Rectal smooth muscle tissue (tissue), 1 donor: ENCODE measurements at regions not wholly inside any gene's neighbourhood (a gene's known extent, or its start where the extent isn't known, plus 50 kb on each side); places are given as distances from the start of the nearest gene placed in this dataset.

Source experiments
- H3K27ac ChIP-seq: one replicate; pipeline ENCODE4 v1.7.0; 2013; ENCODE audit warnings: low read depth, low read length, inconsistent platforms
- H3K27me3 ChIP-seq: one replicate; pipeline ENCODE4 v1.7.0; 2013; ENCODE audit warnings: low read length; ENCODE audit not compliant: control insufficient read depth, insufficient read depth
- H3K36me3 ChIP-seq: one replicate; pipeline ENCODE4 v1.7.0; 2013; ENCODE audit warnings: low read length; ENCODE audit not compliant: control insufficient read depth, insufficient read depth
- H3K4me1 ChIP-seq: one replicate; pipeline ENCODE4 v1.7.0; 2013; ENCODE audit warnings: low read length; ENCODE audit not compliant: control insufficient read depth, insufficient read depth
- H3K4me3 ChIP-seq: one replicate; pipeline ENCODE4 v1.7.0; 2013; ENCODE audit warnings: low read length
- H3K9ac ChIP-seq: one replicate; pipeline ENCODE4 v1.7.0; 2013; ENCODE audit warnings: low read length

DNA sequence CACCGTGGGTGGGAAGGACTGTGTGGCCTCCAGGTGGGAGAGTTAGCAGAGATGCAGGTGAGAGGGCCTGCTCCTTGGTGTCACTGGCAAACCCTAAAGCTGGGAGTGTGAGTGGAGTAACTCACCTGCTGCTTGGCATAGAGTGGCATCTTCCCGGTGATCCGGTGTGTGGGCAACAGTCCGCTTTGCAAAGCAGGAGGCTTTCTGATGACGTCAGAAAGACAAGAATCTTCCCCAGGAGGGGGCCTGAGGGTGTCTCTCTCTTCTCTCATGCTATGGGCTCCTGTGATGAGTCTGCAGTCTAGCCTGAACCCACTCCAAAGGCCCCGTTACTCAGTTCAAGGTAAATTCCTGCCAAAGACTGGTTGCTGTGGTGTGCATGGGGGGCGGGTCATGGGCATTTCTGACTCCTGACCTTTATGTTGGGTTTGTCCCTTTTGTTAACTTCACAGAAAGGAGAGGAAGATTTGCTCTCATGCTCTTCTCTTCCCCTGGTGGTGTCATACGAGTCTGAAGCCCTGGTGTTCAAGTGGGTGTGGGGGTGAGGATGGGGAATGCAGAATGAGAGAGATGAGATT, 187.9 kb downstream of the GATA3 start:
- Histone ChIP-seq H3K36me3 (no peaks in the 10 kb centered on the region), H3K27ac (no peak overlapping the region), H3K9ac (no peak overlapping the region), H3K4me3 (no peak overlapping the region), H3K27me3 (peaks cover 3% of the 10 kb centered on the region), H3K4me1 (no peaks in the 10 kb centered on the region)

DNA sequence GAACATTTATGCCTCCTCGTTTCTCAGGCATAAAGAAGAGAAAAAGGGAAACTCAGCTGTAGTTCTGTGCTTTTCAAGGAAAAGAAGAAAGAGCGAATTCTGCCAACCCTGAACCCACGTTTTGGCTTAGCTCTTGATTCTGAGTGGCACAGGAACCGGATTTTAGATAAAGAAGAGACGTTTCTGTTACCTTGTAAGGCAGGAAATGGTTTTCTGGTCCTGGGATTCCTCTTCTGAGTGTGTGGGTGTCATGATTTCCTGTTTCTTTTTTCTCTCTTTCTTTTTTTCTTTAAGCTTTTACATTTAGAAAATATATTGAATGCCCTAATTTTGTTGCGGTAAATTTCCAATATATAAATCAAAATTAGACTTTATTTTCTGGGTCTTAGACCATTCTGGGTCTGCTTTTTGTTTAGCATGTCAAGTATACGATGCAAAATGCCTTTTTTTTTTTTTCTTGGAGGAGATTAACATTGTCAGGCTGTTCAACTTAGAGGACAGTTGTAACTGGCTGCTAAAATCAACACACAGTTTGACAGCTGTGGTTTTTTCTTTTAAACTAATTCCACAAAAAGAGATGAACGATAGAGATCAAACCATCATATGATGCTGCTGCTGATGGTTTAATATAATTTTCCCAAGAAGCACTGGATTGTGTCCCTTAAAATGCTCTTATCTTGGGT, 190.8 kb downstream of the GATA3 start:
- H3K36me3 ChIP-seq, result no peaks in the 10 kb centered on the region
- H3K9ac ChIP-seq, result no peak overlapping the region
- no peaks in the 10 kb centered on the region for H3K27me3 ChIP-seq
- no peak overlapping the region for H3K27ac ChIP-seq
- no peak overlapping the region for H3K4me3 ChIP-seq
- H3K4me1 ChIP-seq, result no peaks in the 10 kb centered on the region

DNA sequence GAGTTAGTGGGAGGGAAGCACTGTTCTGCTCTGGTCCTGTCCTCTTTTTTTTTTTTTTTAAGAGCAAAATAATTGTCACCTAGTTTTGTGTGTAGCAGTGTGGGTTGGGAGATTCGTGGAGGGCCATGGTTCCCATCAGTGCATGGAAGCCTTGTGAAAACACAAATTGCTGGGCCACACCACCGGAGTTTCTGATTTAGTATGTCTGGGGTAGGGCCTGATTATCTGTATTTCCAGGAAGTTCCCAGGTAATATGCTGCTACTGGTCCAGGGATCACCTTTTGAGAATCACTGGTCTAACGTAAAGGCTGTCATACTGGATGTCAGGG, 191.3 kb downstream of the GATA3 start:
- Histone ChIP-seq H3K27ac (no peak overlapping the region), H3K4me3 (no peak overlapping the region), H3K27me3 (no peaks in the 10 kb centered on the region), H3K4me1 (no peaks in the 10 kb centered on the region), H3K9ac (no peak overlapping the region), H3K36me3 (no peaks in the 10 kb centered on the region)

DNA sequence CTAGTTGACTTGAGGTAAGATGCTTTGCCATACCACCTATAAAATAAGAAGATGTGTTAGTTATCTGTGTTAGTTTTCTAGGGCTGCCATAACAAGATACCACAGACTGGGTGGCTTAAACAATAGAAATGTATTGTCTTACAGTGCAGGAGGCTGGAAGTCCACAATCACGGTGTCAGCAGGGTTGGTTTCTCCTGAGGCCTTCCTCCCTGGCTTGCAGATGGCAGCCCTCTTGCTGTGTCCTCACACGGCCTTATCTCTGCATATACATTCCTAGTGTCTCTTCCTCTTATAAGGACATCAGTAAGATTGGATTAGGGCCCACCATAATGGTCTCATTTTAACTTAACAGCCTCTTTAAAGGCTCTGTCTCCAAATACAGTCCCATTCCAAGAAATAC, 192.1 kb downstream of the GATA3 start:
- Histone ChIP-seq H3K36me3 (no peaks in the 10 kb centered on the region), H3K4me1 (no peaks in the 10 kb centered on the region), H3K4me3 (no peak overlapping the region), H3K9ac (no peak overlapping the region), H3K27me3 (no peaks in the 10 kb centered on the region), H3K27ac (no peak overlapping the region)

DNA sequence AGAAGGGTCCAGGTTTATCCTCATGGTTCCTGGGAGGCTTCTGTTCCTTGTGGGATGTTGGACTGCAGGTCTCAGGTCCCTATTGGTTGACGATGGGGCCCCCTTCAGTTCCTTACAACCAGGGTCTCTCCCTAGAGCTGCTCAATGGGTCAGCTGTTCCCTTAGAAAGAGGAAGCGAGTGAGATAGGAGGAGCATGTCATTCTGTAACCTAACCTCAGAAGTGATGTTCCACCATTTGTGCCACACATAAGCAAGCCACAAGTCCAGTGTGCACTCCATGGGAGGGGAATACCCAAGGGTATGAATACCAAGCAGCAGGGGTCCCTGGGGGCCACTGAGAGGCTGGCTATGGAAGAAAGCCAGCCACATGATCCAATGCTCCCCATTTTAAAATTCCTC, 192.7 kb downstream of the GATA3 start:
- H3K4me1 ChIP-seq, result no peaks in the 10 kb centered on the region
- H3K27me3 ChIP-seq, result no peaks in the 10 kb centered on the region
- H3K36me3 ChIP-seq, result no peaks in the 10 kb centered on the region
- no peak overlapping the region for H3K4me3 ChIP-seq
- H3K27ac ChIP-seq, result no peak overlapping the region
- no peak overlapping the region for H3K9ac ChIP-seq

DNA sequence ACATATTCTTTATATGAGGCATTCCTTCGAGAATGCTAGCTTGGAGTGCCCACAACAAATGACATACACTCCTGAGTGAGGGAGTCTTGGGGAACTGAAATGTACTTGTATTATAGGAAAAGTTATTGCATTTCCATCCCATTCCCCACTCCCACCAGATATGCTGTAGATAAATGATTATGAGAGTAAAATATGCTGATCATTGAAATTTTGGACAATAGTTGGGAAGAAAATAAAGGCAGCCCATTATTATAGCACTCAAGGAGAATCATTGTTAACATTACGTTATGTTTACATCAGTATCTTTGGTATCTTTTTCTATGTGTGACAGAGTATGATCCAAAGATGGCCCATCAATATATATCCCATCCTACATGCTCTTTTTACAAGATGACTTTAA, 194.4 kb downstream of the GATA3 start:
- H3K36me3 ChIP-seq, result no peaks in the 10 kb centered on the region
- H3K9ac ChIP-seq, result no peak overlapping the region
- no peaks in the 10 kb centered on the region for H3K27me3 ChIP-seq
- no peaks in the 10 kb centered on the region for H3K4me1 ChIP-seq
- H3K27ac ChIP-seq, result no peak overlapping the region
- H3K4me3 ChIP-seq, result no peak overlapping the region

DNA sequence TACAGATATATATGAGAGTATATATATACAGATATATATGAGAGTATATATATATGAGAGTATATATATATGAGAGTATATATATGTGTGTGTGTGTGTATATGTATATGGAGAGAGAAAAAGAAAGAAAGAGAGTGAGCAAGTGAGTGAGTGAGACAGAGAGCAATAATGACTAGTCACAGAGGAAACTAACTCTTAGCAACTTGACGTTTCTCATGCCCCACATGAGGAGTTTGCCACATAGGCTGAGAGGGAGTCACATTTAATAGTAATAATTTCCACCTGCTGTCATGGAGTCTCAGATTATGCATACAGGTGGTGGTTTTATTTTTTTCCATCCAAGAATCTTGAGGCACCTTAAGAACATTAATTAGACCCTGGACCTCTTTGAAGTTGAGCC, 199.9 kb downstream of the GATA3 start:
- no peak overlapping the region for H3K9ac ChIP-seq
- H3K27ac ChIP-seq, result no peak overlapping the region
- H3K4me1 ChIP-seq, result no peaks in the 10 kb centered on the region
- H3K4me3 ChIP-seq, result no peak overlapping the region
- H3K36me3 ChIP-seq, result no peaks in the 10 kb centered on the region
- no peaks in the 10 kb centered on the region for H3K27me3 ChIP-seq

DNA sequence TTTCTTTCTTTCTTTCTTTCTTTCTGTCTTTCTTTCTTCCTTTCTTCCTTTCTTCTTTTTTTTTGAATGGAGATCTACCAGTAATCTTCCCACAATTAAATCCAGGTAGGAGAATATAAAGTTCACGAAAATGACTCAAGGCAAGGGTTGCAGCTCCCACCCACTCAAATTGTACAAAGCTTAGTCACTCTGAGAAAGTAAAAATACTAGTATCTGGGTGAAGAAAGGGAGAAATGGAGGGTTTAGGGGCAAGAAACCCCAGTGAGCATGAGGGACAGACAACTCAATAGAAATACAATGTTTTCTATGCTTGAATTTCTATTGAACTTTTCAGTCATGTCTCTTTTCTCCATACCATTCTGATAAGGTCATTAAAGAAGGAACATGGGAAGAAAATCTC, 200.8 kb downstream of the GATA3 start:
- no peak overlapping the region for H3K9ac ChIP-seq
- H3K27ac ChIP-seq, result no peak overlapping the region
- H3K27me3 ChIP-seq, result no peaks in the 10 kb centered on the region
- no peaks in the 10 kb centered on the region for H3K36me3 ChIP-seq
- no peak overlapping the region for H3K4me3 ChIP-seq
- no peaks in the 10 kb centered on the region for H3K4me1 ChIP-seq

DNA sequence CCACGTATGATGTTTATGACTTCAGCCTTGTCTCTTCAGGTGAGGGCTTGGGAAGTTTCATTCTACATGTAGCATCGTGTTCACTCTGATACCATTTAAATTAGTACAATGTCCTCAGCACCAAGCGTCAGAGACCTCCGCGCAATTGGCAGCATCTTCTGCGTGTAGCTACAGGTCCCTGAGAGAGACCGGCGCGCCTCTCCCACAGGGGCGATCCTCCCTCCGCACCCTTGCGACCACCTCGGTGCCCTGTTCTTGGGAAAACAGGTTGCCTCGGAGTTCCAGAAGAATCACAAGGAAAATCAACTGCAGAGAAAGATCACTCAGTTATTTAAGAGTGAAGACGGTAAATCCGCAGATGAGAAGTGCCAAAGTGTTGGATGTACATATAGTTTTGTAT, 206.2 kb downstream of the GATA3 start:
- H3K27ac ChIP-seq, result no peak overlapping the region

DNA sequence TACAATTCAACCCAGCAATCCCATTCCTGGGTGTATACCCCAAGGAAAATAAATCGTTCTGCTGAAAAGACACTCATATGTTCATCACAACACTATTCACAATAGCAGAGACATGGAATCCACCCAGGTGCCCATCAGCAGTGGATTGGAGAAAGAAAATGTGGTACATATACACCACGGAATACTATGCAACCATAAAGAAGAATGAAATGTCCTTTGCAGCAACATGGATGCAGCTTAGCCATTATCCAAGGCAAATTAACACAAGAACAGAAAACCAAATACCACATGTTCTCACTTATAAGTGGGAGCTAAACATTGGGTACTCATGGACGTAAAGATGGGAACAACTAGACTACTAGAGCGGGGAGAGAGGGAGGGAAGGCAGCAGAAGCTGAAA, 207.8 kb downstream of the GATA3 start:
- Histone ChIP-seq H3K27me3 (no peaks in the 10 kb centered on the region), H3K4me1 (no peaks in the 10 kb centered on the region), H3K36me3 (no peaks in the 10 kb centered on the region), H3K4me3 (no peak overlapping the region), H3K27ac (no peak overlapping the region), H3K9ac (no peak overlapping the region)

More for the DNA sequence above, 206.2 kb downstream of the GATA3 start:
- H3K27me3 ChIP-seq, result no peaks in the 10 kb centered on the region
- no peaks in the 10 kb centered on the region for H3K4me1 ChIP-seq
- H3K9ac ChIP-seq, result no peak overlapping the region
- H3K4me3 ChIP-seq, result no peak overlapping the region
- no peaks in the 10 kb centered on the region for H3K36me3 ChIP-seq

DNA sequence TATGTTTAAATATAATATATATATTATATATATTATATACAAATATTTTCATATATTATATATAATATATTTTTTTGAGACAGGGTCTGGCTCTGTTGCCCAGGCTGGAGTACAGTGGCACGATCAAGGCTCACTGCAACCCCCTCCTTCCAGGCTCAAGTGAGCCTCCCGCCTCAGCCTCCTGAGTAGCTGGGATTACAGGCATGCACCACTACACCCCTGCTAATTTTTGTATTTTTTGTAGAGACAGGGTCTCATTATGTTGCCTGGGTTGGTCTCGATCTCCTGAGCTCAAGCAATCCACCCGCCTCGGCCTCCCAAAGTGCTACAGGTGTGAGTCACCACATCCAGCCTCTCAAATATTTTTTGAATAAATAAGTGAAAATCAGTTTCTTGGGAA, 215.5 kb downstream of the GATA3 start:
- Histone ChIP-seq H3K4me1 (no peaks in the 10 kb centered on the region), H3K27ac (no peak overlapping the region), H3K36me3 (no peaks in the 10 kb centered on the region), H3K4me3 (no peak overlapping the region), H3K9ac (no peak overlapping the region), H3K27me3 (no peaks in the 10 kb centered on the region)

DNA sequence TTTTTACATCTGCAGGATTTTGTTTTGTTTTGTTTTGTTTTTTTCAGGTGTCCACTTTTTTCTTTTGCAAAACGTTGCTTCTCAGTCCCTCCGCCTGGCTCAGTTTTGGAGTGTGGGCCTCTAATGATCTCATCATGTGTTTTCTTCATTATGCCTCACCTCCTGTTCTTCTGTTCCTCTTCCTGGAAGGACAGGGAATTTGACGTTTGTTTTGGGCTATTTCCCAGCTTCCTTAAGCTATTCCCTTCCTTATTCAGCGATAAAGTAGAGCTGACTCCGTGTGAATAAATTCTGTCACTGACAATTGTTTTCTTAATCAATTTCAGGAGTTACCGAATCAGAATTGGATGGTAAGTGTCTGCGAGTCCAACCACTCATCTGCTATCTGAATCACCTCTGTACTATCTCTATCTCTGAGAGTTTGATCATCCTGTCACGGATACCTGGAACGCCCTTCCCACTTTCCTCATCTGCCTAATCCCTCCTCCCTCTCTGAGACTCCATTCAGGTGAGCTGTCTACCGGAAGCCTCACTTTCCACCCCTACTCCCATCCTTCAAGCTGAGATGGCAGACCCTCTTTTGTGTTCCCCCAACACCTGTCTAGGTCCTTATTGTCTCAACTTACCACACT, 218.4 kb downstream of the GATA3 start:
- H3K4me1 ChIP-seq, result no peaks in the 10 kb centered on the region
- H3K27me3 ChIP-seq, result no peaks in the 10 kb centered on the region
- no peak overlapping the region for H3K27ac ChIP-seq
- no peak overlapping the region for H3K4me3 ChIP-seq
- no peak overlapping the region for H3K9ac ChIP-seq
- no peaks in the 10 kb centered on the region for H3K36me3 ChIP-seq

DNA sequence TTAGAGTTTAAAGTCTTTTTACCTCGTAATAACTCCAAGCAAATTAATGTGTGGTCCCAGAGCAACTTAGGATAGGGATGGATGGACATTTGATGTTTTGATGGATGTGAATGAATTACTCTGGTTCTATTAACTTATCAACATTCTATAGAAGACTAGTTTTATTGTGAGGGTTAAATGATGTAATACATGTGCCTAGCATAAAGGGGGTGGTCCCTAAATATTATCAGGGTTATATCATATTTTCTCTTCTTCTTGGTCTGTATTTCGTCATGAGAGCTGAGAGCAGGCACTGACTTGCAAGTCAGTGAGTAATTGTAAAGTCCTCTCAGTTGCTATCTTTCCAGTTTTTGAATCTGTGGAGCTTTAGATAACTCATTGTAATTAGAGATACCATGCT, 219.3 kb downstream of the GATA3 start:
- Histone ChIP-seq H3K27ac (no peak overlapping the region), H3K4me3 (no peak overlapping the region), H3K4me1 (no peaks in the 10 kb centered on the region)

More for the DNA sequence above, 219.3 kb downstream of the GATA3 start:
- H3K27me3 ChIP-seq, result no peaks in the 10 kb centered on the region
- H3K36me3 ChIP-seq, result no peaks in the 10 kb centered on the region
- no peak overlapping the region for H3K9ac ChIP-seq
